Muscle of leg (tissue), 3 donors: ENCODE measurements at regions not wholly inside any gene's neighbourhood (a gene's known extent, or its start where the extent isn't known, plus 50 kb on each side); places are given as distances from the start of the nearest gene placed in this dataset.

ENCODE experiments used
- DNase-seq: peaks from one replicate; pipeline ENCODE4 v3.0.0; 2013
- H3K27ac ChIP-seq: one replicate; pipeline ENCODE4 v1.5.1; 2013; ENCODE audit warnings: mild to moderate bottlenecking, low read length, control low read depth
- H3K27me3 ChIP-seq: one replicate; pipeline ENCODE4 v1.6.1; 2013; ENCODE audit warnings: low read length; ENCODE audit not compliant: control insufficient read depth, insufficient read depth
- H3K36me3 ChIP-seq: one replicate; pipeline ENCODE4 v1.6.1; 2013; ENCODE audit warnings: low read length; ENCODE audit not compliant: control insufficient read depth, insufficient read depth
- H3K4me1 ChIP-seq: one replicate; pipeline ENCODE4 v1.6.1; 2013; ENCODE audit warnings: low read length; ENCODE audit not compliant: control insufficient read depth, insufficient read depth
- H3K4me3 ChIP-seq: one replicate; pipeline ENCODE4 v1.5.1; 2013; ENCODE audit warnings: low read length, control low read depth
- H3K9me3 ChIP-seq: replicated peaks from 2 replicates; pipeline ENCODE4 v1.6.1; 2013; ENCODE audit warnings: low read depth, low read length; ENCODE audit not compliant: control insufficient read depth
- WGBS: methylation state at CpG from one replicate; pipeline ENCODE4 v1.1.5; 2013; ENCODE audit warnings: missing lambda C conversion rate; ENCODE audit not compliant: insufficient coverage; 5-methylcytosine and 5-hydroxymethylcytosine counted together

GRCh38 chr12:15033029-15033428 is 60.2 kb downstream of the PDE6H start:
- Histone ChIP-seq H3K27ac (no peak overlapping the region), H3K27me3 (no peaks in the 10 kb centered on the region), H3K36me3 (no peaks in the 10 kb centered on the region), H3K9me3 (no peaks in the 10 kb centered on the region), H3K4me1 (no peaks in the 10 kb centered on the region), H3K4me3 (no peak overlapping the region)
- no CpG with 5 or more reads among the region's 1 CpG for WGBS
- no peak for DNase-seq

- H3K27me3 ChIP-seq = peaks cover 2% of the 10 kb centered on the region
- H3K4me1 ChIP-seq = no peaks in the 10 kb centered on the region
- 33% methylated on average over 2 of the region's 3 CpGs for WGBS
- no peak overlapping the region for H3K4me3 ChIP-seq
- H3K27ac ChIP-seq = no peak overlapping the region
- H3K36me3 ChIP-seq = no peaks in the 10 kb centered on the region
- H3K9me3 ChIP-seq = no peaks in the 10 kb centered on the region
- DNase-seq = peak; percentile 27
These were observed 60.8 kb downstream of the PDE6H start for GRCh38 chr12:15033641-15034040.

GRCh38 chr12:15035185-15035584 is 62.3 kb downstream of the PDE6H start:
- WGBS = 43% methylated on average over 1 of the region's 3 CpGs
- Histone ChIP-seq H3K4me1 (no peaks in the 10 kb centered on the region), H3K9me3 (no peaks in the 10 kb centered on the region), H3K36me3 (no peaks in the 10 kb centered on the region), H3K27ac (no peak overlapping the region), H3K4me3 (no peak overlapping the region), H3K27me3 (peaks cover 2% of the 10 kb centered on the region)
- DNase-seq = no peak

- DNase-seq = no peak
- Histone ChIP-seq H3K36me3 (no peaks in the 10 kb centered on the region), H3K4me3 (no peak overlapping the region), H3K9me3 (no peaks in the 10 kb centered on the region), H3K4me1 (no peaks in the 10 kb centered on the region), H3K27me3 (peaks cover 2% of the 10 kb centered on the region), H3K27ac (no peak overlapping the region)
- 89% methylated on average over 9 of the region's 12 CpGs for WGBS
These were observed 64.3 kb downstream of the PDE6H start for GRCh38 chr12:15037091-15037687.

GRCh38 chr12:15038137-15038536 is 65.3 kb downstream of the PDE6H start:
- Histone ChIP-seq H3K27me3 (peaks cover 2% of the 10 kb centered on the region), H3K27ac (no peak overlapping the region), H3K36me3 (no peaks in the 10 kb centered on the region), H3K4me3 (no peak overlapping the region), H3K4me1 (no peaks in the 10 kb centered on the region), H3K9me3 (no peaks in the 10 kb centered on the region)
- 59% methylated on average over 4 of the region's 4 CpGs for WGBS
- no peak for DNase-seq

- H3K4me1 ChIP-seq = no peaks in the 10 kb centered on the region
- no peak overlapping the region for H3K27ac ChIP-seq
- WGBS = no CpG with 5 or more reads among the region's 1 CpG
- peak; percentile 21 for DNase-seq
- no peak overlapping the region for H3K4me3 ChIP-seq
- no peaks in the 10 kb centered on the region for H3K9me3 ChIP-seq
- no peaks in the 10 kb centered on the region for H3K36me3 ChIP-seq
- H3K27me3 ChIP-seq = no peaks in the 10 kb centered on the region
These were observed 71.6 kb downstream of the PDE6H start for GRCh38 chr12:15044471-15044870.

- DNase-seq = peak; percentile 17
- H3K27me3 ChIP-seq = no peaks in the 10 kb centered on the region
- no peak overlapping the region for H3K4me3 ChIP-seq
- no peak overlapping the region for H3K27ac ChIP-seq
- H3K36me3 ChIP-seq = no peaks in the 10 kb centered on the region
- no peaks in the 10 kb centered on the region for H3K4me1 ChIP-seq
- no peaks in the 10 kb centered on the region for H3K9me3 ChIP-seq
- no CpG with 5 or more reads among the region's 1 CpG for WGBS
These were observed 72.6 kb downstream of the PDE6H start for GRCh38 chr12:15045451-15045850.

GRCh38 chr12:15047611-15048010 is 74.8 kb downstream of the PDE6H start:
- Histone ChIP-seq H3K4me1 (no peaks in the 10 kb centered on the region), H3K9me3 (no peaks in the 10 kb centered on the region), H3K4me3 (no peak overlapping the region), H3K36me3 (no peaks in the 10 kb centered on the region), H3K27ac (no peak overlapping the region), H3K27me3 (no peaks in the 10 kb centered on the region)
- no CpG with 5 or more reads among the region's 2 CpGs for WGBS
- DNase-seq = no peak

GRCh38 chr12:15049461-15050153 is 76.8 kb downstream of the PDE6H start:
- H3K4me1 ChIP-seq = no peaks in the 10 kb centered on the region
- no peak overlapping the region for H3K4me3 ChIP-seq
- H3K27me3 ChIP-seq = no peaks in the 10 kb centered on the region
- H3K27ac ChIP-seq = no peak overlapping the region
- no peak for DNase-seq
- WGBS = 72% methylated on average over 3 of the region's 8 CpGs
- no peaks in the 10 kb centered on the region for H3K9me3 ChIP-seq
- no peaks in the 10 kb centered on the region for H3K36me3 ChIP-seq

GRCh38 chr12:15050659-15051058 is 77.8 kb downstream of the PDE6H start:
- 45% methylated on average over 2 of the region's 2 CpGs for WGBS
- Histone ChIP-seq H3K4me3 (no peak overlapping the region), H3K27me3 (no peaks in the 10 kb centered on the region), H3K27ac (no peak overlapping the region), H3K9me3 (no peaks in the 10 kb centered on the region), H3K4me1 (no peaks in the 10 kb centered on the region), H3K36me3 (no peaks in the 10 kb centered on the region)
- peak; percentile 78 for DNase-seq
